GM23338 (cell line): ENCODE measurements at regions not wholly inside any gene's neighbourhood (a gene's known extent, or its start where the extent isn't known, plus 50 kb on each side); places are given as distances from the start of the nearest gene placed in this dataset.

Experiments used
- ATAC-seq: fragments of 200-7000 bp; cut with Tn5 transposase; 3 replicates; pipeline ENCODE4 v1.9.1; 2020
- DNase-seq: peaks from one replicate; pipeline ENCODE4 v3.0.0-alpha.2; 2015; ENCODE audit warnings: low spot score
- H2AFZ ChIP-seq: fragments of 200-600 bp; sonication (generic); 2 replicates; pipeline ENCODE4 v1.8.0; 2016; ENCODE audit warnings: antibody characterized with exemption, mild to moderate bottlenecking, moderate library complexity
- H3F3A ChIP-seq: fragments of 200-600 bp; sonication (generic); replicated peaks from 2 replicates; pipeline ENCODE4 v1.8.0; 2017; ENCODE audit warnings: antibody characterized with exemption, mixed run types, low read depth
- H3K27ac ChIP-seq: fragments of 200-600 bp; sonication (generic); 2 replicates; pipeline ENCODE4 v1.6.1; 2016; ENCODE audit warnings: low read depth
- H3K27me3 ChIP-seq: fragments of 200-600 bp; sonication (generic); 2 replicates; pipeline ENCODE4 v1.8.0; 2016; ENCODE audit warnings: mild to moderate bottlenecking, mixed run types, moderate library complexity; ENCODE audit not compliant: insufficient read depth
- H3K36me3 ChIP-seq: fragments of 200-600 bp; sonication (generic); 2 replicates; pipeline ENCODE4 v1.8.0; 2016; ENCODE audit warnings: mild to moderate bottlenecking; ENCODE audit not compliant: insufficient read depth
- H3K4me1 ChIP-seq: fragments of 200-600 bp; sonication (generic); 2 replicates; pipeline ENCODE4 v1.8.0; 2016; ENCODE audit warnings: mild to moderate bottlenecking, moderate library complexity; ENCODE audit not compliant: insufficient read depth
- H3K4me2 ChIP-seq: fragments of 200-600 bp; sonication (generic); 2 replicates; pipeline ENCODE4 v1.7.1; 2017; ENCODE audit warnings: mixed run types
- H3K4me3 ChIP-seq: fragments of 200-600 bp; sonication (generic); 2 replicates; pipeline ENCODE4 v1.6.1; 2016; ENCODE audit warnings: mixed run types
- H3K79me2 ChIP-seq: fragments of 200-600 bp; sonication (generic); replicated peaks from 2 replicates; pipeline ENCODE4 v1.8.0; 2017; ENCODE audit warnings: mild to moderate bottlenecking; ENCODE audit not compliant: insufficient read depth
- H3K9me2 ChIP-seq: fragments of 200-600 bp; sonication (generic); 2 replicates; pipeline ENCODE4 v1.8.0; 2017; ENCODE audit not compliant: insufficient read depth
- H4K20me1 ChIP-seq: fragments of 200-600 bp; sonication (generic); replicated peaks from 2 replicates; pipeline ENCODE4 v1.8.0; 2017; ENCODE audit warnings: mild to moderate bottlenecking; ENCODE audit not compliant: insufficient read depth
- H3K27ac Mint-ChIP-seq: 2 replicates; pipeline ENCODE4 v1.8.0; 2020; ENCODE audit warnings: inconsistent platforms, mild to moderate bottlenecking, moderate library complexity, mixed read lengths
- H3K27me3 Mint-ChIP-seq: 3 replicates; pipeline ENCODE4 v1.8.0; 2022; ENCODE audit warnings: low read depth, mild to moderate bottlenecking, moderate library complexity, mixed read lengths, inconsistent platforms; ENCODE audit not compliant: insufficient read depth, poor library complexity
- H3K36me3 Mint-ChIP-seq: 3 replicates; pipeline ENCODE4 v1.8.0; 2021; ENCODE audit warnings: low read depth, mild to moderate bottlenecking, inconsistent platforms, moderate library complexity, mixed read lengths
- H3K4me1 Mint-ChIP-seq: 3 replicates; pipeline ENCODE4 v1.8.0; 2020; ENCODE audit warnings: mild to moderate bottlenecking, inconsistent platforms, mixed read lengths
- H3K4me3 Mint-ChIP-seq: 3 replicates; pipeline ENCODE4 v1.8.0; 2021; ENCODE audit warnings: moderate library complexity, mild to moderate bottlenecking, inconsistent platforms, mixed read lengths
- H3K9me3 Mint-ChIP-seq: 3 replicates; pipeline ENCODE4 v1.8.0; 2020; ENCODE audit warnings: moderate library complexity, mild to moderate bottlenecking, inconsistent platforms, mixed read lengths
- CREB1 ChIP-seq: fragments of 250-450 bp; sonication (Bioruptor Pico); IDR thresholded peaks from 2 replicates; pipeline ENCODE4 v1.5.0; 2020; ENCODE audit warnings: low read depth, mild to moderate bottlenecking, moderate library complexity
- EZH2 ChIP-seq: fragments of 200-600 bp; sonication (generic); IDR thresholded peaks from one replicate; pipeline ENCODE4 v1.8.0; 2017; ENCODE audit warnings: antibody characterized with exemption, mild to moderate bottlenecking, low read depth; ENCODE audit not compliant: unreplicated experiment
- EZH2phosphoT487 ChIP-seq: fragments of 200-600 bp; sonication (generic); IDR thresholded peaks from one replicate; pipeline ENCODE4 v1.8.1; 2018; ENCODE audit warnings: antibody characterized with exemption; ENCODE audit not compliant: unreplicated experiment
- JUNB ChIP-seq: IDR thresholded peaks from one replicate; pipeline ENCODE4 v1.6.1; 2016; ENCODE audit warnings: antibody characterized with exemption; ENCODE audit not compliant: unreplicated experiment
- NANOG ChIP-seq: IDR thresholded peaks from 2 replicates; pipeline ENCODE4 v1.6.1; 2016; ENCODE audit warnings: antibody characterized with exemption, borderline replicate concordance
- POLR2AphosphoS5 ChIP-seq: IDR thresholded peaks from 2 replicates; pipeline ENCODE4 v1.6.1; 2016; ENCODE audit warnings: antibody characterized with exemption, low read depth
- STAT1 ChIP-seq: IDR thresholded peaks from one replicate; pipeline ENCODE4 v1.6.1; 2016; ENCODE audit warnings: antibody characterized with exemption; ENCODE audit not compliant: unreplicated experiment
- ZNF114 ChIP-seq: fragments of 250-450 bp; sonication (Bioruptor Pico); IDR thresholded peaks from 2 replicates; pipeline ENCODE4 v1.5.0; 2020; ENCODE audit warnings: mild to moderate bottlenecking, moderate library complexity
- ZNF331 ChIP-seq: fragments of 250-450 bp; sonication (Bioruptor Pico); IDR thresholded peaks from 2 replicates; pipeline ENCODE4 v1.5.0; 2020; ENCODE audit warnings: low read depth, mild to moderate bottlenecking, moderate library complexity
- TF ChIP-seq, protein P1 (sequence below): IDR thresholded peaks from one replicate; pipeline ENCODE4 v1.6.1; 2018; ENCODE audit warnings: antibody characterized with exemption; ENCODE audit not compliant: unreplicated experiment
- TF ChIP-seq, protein P2 (sequence below): IDR thresholded peaks from 2 replicates; pipeline ENCODE4 v1.6.1; 2016; ENCODE audit warnings: antibody characterized with exemption
- TF ChIP-seq, protein P3 (sequence below): fragments of 250-450 bp; sonication (Bioruptor Pico); IDR thresholded peaks from 2 replicates; pipeline ENCODE4 v1.5.0; 2020; ENCODE audit warnings: mild to moderate bottlenecking, moderate library complexity
- TF ChIP-seq, protein P4 (sequence below), 2 experiments: fragments of 200-600 bp in 1 of 2; sonication (generic) in 1 of 2; conservative IDR thresholded peaks; 2 replicates each; pipeline versions ENCODE4 v1.5.1 to v1.6.1; 2016 to 2017; ENCODE audit warnings: antibody characterized with exemption in 2 of 2, low read depth in 2 of 2, mild to moderate bottlenecking in 2 of 2, moderate library complexity in 1 of 2

DNA sequence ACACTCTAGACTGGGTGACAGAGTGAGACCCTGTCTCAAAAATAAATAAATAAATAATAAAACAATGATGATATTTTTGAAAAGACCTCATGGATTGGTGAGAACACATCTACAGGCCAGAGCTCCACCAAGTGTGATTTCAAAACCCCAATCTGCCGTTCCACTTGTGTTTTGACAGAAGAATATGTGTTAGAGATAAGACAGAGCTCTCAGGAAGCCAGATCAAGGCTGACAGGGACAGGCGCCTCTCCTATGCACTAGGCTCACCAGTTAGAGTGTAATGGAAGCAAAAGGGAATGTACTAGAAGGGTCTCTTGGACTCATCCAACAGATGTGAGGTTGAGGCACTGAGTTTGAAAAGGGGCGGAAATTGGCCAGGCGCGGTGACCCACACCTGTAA lies 110.7 kb upstream of the ERRFI1 start:
- Histone ChIP-seq H3K9me2 (0 out of 2 replicates have a peak, but pooled peaks cover 6% of the 10 kb centered on the region), H3F3A (no peaks in the 10 kb centered on the region), H3K36me3 (no peaks in the 10 kb centered on the region), H3K4me2 (no peak overlapping the region), H3K27ac (no peak overlapping the region), H3K4me3 (no peak overlapping the region), H4K20me1 (no peaks in the 10 kb centered on the region), H3K4me1 (peaks cover 9% of the 10 kb centered on the region), H3K27me3 (no peaks in the 10 kb centered on the region), H3K79me2 (no peaks in the 10 kb centered on the region), H2AFZ (no peak overlapping the region; the same call in 1 of the 2 replicates)
- H3K27ac Mint-ChIP-seq = no peak overlapping the region
- H3K36me3 Mint-ChIP-seq = no peaks in the 10 kb centered on the region
- DNase-seq (no peak), ATAC-seq (no peak)
- H3K4me3 Mint-ChIP-seq = no peak overlapping the region
- peaks cover 6% of the 10 kb centered on the region for H3K27me3 Mint-ChIP-seq
- H3K9me3 Mint-ChIP-seq = no peaks in the 10 kb centered on the region
- no peak for TF ChIP-seq NANOG
- no peak for TF ChIP-seq CREB1 (CRISPR knock-in tag)
- TF ChIP-seq ZNF331 (CRISPR knock-in tag) = no peak
- TF ChIP-seq, protein P1, sequence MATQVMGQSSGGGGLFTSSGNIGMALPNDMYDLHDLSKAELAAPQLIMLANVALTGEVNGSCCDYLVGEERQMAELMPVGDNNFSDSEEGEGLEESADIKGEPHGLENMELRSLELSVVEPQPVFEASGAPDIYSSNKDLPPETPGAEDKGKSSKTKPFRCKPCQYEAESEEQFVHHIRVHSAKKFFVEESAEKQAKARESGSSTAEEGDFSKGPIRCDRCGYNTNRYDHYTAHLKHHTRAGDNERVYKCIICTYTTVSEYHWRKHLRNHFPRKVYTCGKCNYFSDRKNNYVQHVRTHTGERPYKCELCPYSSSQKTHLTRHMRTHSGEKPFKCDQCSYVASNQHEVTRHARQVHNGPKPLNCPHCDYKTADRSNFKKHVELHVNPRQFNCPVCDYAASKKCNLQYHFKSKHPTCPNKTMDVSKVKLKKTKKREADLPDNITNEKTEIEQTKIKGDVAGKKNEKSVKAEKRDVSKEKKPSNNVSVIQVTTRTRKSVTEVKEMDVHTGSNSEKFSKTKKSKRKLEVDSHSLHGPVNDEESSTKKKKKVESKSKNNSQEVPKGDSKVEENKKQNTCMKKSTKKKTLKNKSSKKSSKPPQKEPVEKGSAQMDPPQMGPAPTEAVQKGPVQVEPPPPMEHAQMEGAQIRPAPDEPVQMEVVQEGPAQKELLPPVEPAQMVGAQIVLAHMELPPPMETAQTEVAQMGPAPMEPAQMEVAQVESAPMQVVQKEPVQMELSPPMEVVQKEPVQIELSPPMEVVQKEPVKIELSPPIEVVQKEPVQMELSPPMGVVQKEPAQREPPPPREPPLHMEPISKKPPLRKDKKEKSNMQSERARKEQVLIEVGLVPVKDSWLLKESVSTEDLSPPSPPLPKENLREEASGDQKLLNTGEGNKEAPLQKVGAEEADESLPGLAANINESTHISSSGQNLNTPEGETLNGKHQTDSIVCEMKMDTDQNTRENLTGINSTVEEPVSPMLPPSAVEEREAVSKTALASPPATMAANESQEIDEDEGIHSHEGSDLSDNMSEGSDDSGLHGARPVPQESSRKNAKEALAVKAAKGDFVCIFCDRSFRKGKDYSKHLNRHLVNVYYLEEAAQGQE = no peak
- TF ChIP-seq JUNB = no peak
- TF ChIP-seq POLR2AphosphoS5 = no peak
- no peak for TF ChIP-seq EZH2
- TF ChIP-seq, protein P2, sequence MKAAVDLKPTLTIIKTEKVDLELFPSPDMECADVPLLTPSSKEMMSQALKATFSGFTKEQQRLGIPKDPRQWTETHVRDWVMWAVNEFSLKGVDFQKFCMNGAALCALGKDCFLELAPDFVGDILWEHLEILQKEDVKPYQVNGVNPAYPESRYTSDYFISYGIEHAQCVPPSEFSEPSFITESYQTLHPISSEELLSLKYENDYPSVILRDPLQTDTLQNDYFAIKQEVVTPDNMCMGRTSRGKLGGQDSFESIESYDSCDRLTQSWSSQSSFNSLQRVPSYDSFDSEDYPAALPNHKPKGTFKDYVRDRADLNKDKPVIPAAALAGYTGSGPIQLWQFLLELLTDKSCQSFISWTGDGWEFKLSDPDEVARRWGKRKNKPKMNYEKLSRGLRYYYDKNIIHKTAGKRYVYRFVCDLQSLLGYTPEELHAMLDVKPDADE = no peak
- TF ChIP-seq ZNF114 (CRISPR knock-in tag) = no peak
- TF ChIP-seq STAT1 = no peak
- TF ChIP-seq EZH2phosphoT487 = no peak
- TF ChIP-seq, protein P3, sequence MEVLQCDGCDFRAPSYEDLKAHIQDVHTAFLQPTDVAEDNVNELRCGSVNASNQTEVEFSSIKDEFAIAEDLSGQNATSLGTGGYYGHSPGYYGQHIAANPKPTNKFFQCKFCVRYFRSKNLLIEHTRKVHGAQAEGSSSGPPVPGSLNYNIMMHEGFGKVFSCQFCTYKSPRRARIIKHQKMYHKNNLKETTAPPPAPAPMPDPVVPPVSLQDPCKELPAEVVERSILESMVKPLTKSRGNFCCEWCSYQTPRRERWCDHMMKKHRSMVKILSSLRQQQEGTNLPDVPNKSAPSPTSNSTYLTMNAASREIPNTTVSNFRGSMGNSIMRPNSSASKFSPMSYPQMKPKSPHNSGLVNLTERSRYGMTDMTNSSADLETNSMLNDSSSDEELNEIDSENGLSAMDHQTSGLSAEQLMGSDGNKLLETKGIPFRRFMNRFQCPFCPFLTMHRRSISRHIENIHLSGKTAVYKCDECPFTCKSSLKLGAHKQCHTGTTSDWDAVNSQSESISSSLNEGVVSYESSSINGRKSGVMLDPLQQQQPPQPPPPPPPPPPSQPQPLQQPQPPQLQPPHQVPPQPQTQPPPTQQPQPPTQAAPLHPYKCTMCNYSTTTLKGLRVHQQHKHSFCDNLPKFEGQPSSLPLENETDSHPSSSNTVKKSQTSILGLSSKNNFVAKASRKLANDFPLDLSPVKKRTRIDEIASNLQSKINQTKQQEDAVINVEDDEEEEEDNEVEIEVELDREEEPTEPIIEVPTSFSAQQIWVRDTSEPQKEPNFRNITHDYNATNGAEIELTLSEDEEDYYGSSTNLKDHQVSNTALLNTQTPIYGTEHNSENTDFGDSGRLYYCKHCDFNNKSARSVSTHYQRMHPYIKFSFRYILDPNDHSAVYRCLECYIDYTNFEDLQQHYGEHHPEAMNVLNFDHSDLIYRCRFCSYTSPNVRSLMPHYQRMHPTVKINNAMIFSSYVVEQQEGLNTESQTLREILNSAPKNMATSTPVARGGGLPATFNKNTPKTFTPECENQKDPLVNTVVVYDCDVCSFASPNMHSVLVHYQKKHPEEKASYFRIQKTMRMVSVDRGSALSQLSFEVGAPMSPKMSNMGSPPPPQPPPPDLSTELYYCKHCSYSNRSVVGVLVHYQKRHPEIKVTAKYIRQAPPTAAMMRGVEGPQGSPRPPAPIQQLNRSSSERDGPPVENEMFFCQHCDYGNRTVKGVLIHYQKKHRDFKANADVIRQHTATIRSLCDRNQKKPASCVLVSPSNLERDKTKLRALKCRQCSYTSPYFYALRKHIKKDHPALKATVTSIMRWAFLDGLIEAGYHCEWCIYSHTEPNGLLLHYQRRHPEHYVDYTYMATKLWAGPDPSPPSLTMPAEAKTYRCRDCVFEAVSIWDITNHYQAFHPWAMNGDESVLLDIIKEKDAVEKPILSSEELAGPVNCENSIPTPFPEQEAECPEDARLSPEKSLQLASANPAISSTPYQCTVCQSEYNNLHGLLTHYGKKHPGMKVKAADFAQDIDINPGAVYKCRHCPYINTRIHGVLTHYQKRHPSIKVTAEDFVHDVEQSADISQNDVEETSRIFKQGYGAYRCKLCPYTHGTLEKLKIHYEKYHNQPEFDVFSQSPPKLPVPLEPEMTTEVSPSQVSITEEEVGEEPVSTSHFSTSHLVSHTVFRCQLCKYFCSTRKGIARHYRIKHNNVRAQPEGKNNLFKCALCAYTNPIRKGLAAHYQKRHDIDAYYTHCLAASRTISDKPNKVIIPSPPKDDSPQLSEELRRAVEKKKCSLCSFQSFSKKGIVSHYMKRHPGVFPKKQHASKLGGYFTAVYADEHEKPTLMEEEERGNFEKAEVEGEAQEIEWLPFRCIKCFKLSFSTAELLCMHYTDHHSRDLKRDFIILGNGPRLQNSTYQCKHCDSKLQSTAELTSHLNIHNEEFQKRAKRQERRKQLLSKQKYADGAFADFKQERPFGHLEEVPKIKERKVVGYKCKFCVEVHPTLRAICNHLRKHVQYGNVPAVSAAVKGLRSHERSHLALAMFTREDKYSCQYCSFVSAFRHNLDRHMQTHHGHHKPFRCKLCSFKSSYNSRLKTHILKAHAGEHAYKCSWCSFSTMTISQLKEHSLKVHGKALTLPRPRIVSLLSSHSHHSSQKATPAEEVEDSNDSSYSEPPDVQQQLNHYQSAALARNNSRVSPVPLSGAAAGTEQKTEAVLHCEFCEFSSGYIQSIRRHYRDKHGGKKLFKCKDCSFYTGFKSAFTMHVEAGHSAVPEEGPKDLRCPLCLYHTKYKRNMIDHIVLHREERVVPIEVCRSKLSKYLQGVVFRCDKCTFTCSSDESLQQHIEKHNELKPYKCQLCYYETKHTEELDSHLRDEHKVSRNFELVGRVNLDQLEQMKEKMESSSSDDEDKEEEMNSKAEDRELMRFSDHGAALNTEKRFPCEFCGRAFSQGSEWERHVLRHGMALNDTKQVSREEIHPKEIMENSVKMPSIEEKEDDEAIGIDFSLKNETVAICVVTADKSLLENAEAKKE (CRISPR knock-in tag) = no peak
- TF ChIP-seq, protein P4, sequence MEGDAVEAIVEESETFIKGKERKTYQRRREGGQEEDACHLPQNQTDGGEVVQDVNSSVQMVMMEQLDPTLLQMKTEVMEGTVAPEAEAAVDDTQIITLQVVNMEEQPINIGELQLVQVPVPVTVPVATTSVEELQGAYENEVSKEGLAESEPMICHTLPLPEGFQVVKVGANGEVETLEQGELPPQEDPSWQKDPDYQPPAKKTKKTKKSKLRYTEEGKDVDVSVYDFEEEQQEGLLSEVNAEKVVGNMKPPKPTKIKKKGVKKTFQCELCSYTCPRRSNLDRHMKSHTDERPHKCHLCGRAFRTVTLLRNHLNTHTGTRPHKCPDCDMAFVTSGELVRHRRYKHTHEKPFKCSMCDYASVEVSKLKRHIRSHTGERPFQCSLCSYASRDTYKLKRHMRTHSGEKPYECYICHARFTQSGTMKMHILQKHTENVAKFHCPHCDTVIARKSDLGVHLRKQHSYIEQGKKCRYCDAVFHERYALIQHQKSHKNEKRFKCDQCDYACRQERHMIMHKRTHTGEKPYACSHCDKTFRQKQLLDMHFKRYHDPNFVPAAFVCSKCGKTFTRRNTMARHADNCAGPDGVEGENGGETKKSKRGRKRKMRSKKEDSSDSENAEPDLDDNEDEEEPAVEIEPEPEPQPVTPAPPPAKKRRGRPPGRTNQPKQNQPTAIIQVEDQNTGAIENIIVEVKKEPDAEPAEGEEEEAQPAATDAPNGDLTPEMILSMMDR (conservative IDR thresholded peaks at IDR 0.05; ENCODE audit: low read depth in 2 of 2) = no peak
- H3K4me1 Mint-ChIP-seq = peaks cover 23% of the 10 kb centered on the region
